CD14-positive monocyte (primary cell): ENCODE measurements at regions not wholly inside any gene's neighbourhood (a gene's known extent, or its start where the extent isn't known, plus 50 kb on each side); places are given as distances from the start of the nearest gene placed in this dataset.

Experiments
- DNase-seq, 3 donors: peaks; one replicate each; pipeline ENCODE4 v3.0.0-alpha.2; 2011 to 2022
- H2AFZ ChIP-seq: 2 replicates; pipeline ENCODE4 v1.6.0; 2012; ENCODE audit warnings: mild to moderate bottlenecking, low read depth, low read length, inconsistent platforms; ENCODE audit not compliant: insufficient read depth, poor library complexity, severe bottlenecking
- H3K27ac ChIP-seq, 2 donors: 1 replicate in 1 of 2; 2 replicates in 1 of 2; pipeline ENCODE4 v1.5.1; 2012 to 2013; ENCODE audit warnings: low read length in 2 of 2, control low read depth in 1 of 2, inconsistent platforms in 1 of 2, low read depth in 1 of 2, mild to moderate bottlenecking in 1 of 2
- H3K27me3 ChIP-seq, 2 donors: one replicate each; pipeline versions ENCODE4 v1.6.0 to v1.6.1; 2011 to 2013; ENCODE audit warnings: low read length in 2 of 2; ENCODE audit not compliant: control insufficient read depth in 2 of 2, insufficient read depth in 2 of 2
- H3K36me3 ChIP-seq, 2 donors: replicated peaks in 1 of 2; 1 replicate in 1 of 2; 2 replicates in 1 of 2; pipeline versions ENCODE4 v1.5.1 to v1.6.1; 2012 to 2013; ENCODE audit warnings: low read length in 2 of 2, control low read depth in 1 of 2, inconsistent platforms in 1 of 2, mild to moderate bottlenecking in 1 of 2; ENCODE audit not compliant: insufficient read depth in 2 of 2, control insufficient read depth in 1 of 2
- H3K4me1 ChIP-seq, 2 donors: 1 replicate in 1 of 2; 2 replicates in 1 of 2; pipeline versions ENCODE4 v1.5.1 to v1.6.1; 2012 to 2013; ENCODE audit warnings: low read length in 2 of 2, control low read depth in 1 of 2, inconsistent platforms in 1 of 2, mild to moderate bottlenecking in 1 of 2, moderate library complexity in 1 of 2; ENCODE audit not compliant: insufficient read depth in 2 of 2, control insufficient read depth in 1 of 2
- H3K4me2 ChIP-seq: replicated peaks from 2 replicates; pipeline ENCODE3; 2012; ENCODE audit warnings: low read length, moderate library complexity, mild to moderate bottlenecking; ENCODE audit not compliant: poor library complexity, severe bottlenecking; ENCODE audit errors: extremely low read depth
- H3K4me3 ChIP-seq, 3 experiments: fragments of 200-600 bp in 1 of 3; sonication (generic) in 1 of 3; replicated peaks in 1 of 3; 1 replicate in 2 of 3; 2 replicates in 1 of 3; pipeline ENCODE4 v1.5.1; 2011 to 2013; ENCODE audit warnings: low read length in 3 of 3, mild to moderate bottlenecking in 3 of 3, control low read depth in 2 of 3, low read depth in 2 of 3, inconsistent platforms in 1 of 3, moderate library complexity in 1 of 3
- H3K79me2 ChIP-seq: 2 replicates; pipeline ENCODE4 v1.6.0; 2012; ENCODE audit warnings: mild to moderate bottlenecking, control low read depth, inconsistent platforms, low read length, moderate library complexity; ENCODE audit not compliant: insufficient read depth
- H3K9ac ChIP-seq: 2 replicates; pipeline ENCODE4 v1.6.0; 2017; ENCODE audit warnings: low read length, mild to moderate bottlenecking; ENCODE audit not compliant: insufficient read depth, poor library complexity, severe bottlenecking
- H3K9me3 ChIP-seq, 2 donors: replicated peaks in 1 of 2; 1 replicate in 1 of 2; 2 replicates in 1 of 2; pipeline versions ENCODE4 v1.5.1 to v1.6.1; 2012 to 2013; ENCODE audit warnings: low read length in 2 of 2, control low read depth in 1 of 2; ENCODE audit not compliant: control insufficient read depth in 1 of 2, insufficient read depth in 1 of 2
- H4K20me1 ChIP-seq: 2 replicates; pipeline ENCODE4 v1.6.0; 2012; ENCODE audit warnings: mild to moderate bottlenecking, low read length, control low read depth, moderate library complexity; ENCODE audit not compliant: insufficient read depth
- H3K27ac Mint-ChIP-seq, 7 donors: one replicate each; pipeline ENCODE4 v1.8.0; 2020; ENCODE audit warnings: mild to moderate bottlenecking in 7 of 7, mixed read lengths in 7 of 7, moderate library complexity in 6 of 7, inconsistent platforms in 2 of 7
- H3K27me3 Mint-ChIP-seq, 3 donors: one replicate each; pipeline ENCODE4 v1.8.0; 2021 to 2022; ENCODE audit warnings: low read depth in 3 of 3, mild to moderate bottlenecking in 3 of 3, mixed read lengths in 3 of 3, moderate library complexity in 3 of 3, inconsistent platforms in 1 of 3
- H3K36me3 Mint-ChIP-seq, 2 donors: one replicate each; pipeline ENCODE4 v1.8.0; 2020; ENCODE audit warnings: mixed read lengths in 2 of 2, inconsistent platforms in 1 of 2, mild to moderate bottlenecking in 1 of 2
- H3K4me1 Mint-ChIP-seq: one replicate; pipeline ENCODE4 v1.8.0; 2020; ENCODE audit warnings: mild to moderate bottlenecking, mixed read lengths
- H3K4me3 Mint-ChIP-seq, 2 donors: one replicate each; pipeline ENCODE4 v1.8.0; 2020; ENCODE audit warnings: mild to moderate bottlenecking in 2 of 2, mixed read lengths in 2 of 2, moderate library complexity in 1 of 2
- H3K9me3 Mint-ChIP-seq, 7 donors: one replicate each; pipeline ENCODE4 v1.8.0; 2020 to 2022; ENCODE audit warnings: mixed read lengths in 7 of 7, mild to moderate bottlenecking in 6 of 7, moderate library complexity in 6 of 7, inconsistent platforms in 2 of 7
- CTCF ChIP-seq: fragments of 200-600 bp; IDR thresholded peaks from one replicate; pipeline ENCODE4 v1.8.0; 2022; ENCODE audit warnings: antibody characterized with exemption, mild to moderate bottlenecking
- WGBS: methylation state at CpG from one replicate; pipeline ENCODE4 v1.1.5; 2013; ENCODE audit warnings: missing lambda C conversion rate; ENCODE audit not compliant: insufficient coverage; 5-methylcytosine and 5-hydroxymethylcytosine counted together
- intact Hi-C, 2 donors: fragments of 100-400 bp; cut with micrococcal nuclease; formaldehyde crosslinking; loops; one replicate each; pipeline versions ENCODE4 v1.15.0 to v1.15.1; 2023

GRCh38 chr10:117457932-117458331, 82.7 kb upstream of the PDZD8 start:
- H3K4me1 Mint-ChIP-seq = peaks cover 62% of the 10 kb centered on the region
- intact Hi-C loops = no loop called here
- Histone ChIP-seq H4K20me1 (no peaks in the 10 kb centered on the region), H3K79me2 (no peaks in the 10 kb centered on the region), H2AFZ (peak overlapping the region; percentile 25), H3K9ac (no peak overlapping the region), H3K27ac (no peak overlapping the region), H3K27me3 (peaks cover 0 to 9% of the 10 kb centered on the region in 2 donors), H3K9me3 (no peaks in the 10 kb centered on the region), H3K4me2 (peak overlapping the region; percentile 62), H3K4me3 (no peak overlapping the region), H3K36me3 (no peaks in the 10 kb centered on the region), H3K4me1 (peaks cover 46 to 54% of the 10 kb centered on the region in 2 donors)
- WGBS = 100% methylated on average over 1 of the region's 8 CpGs
- DNase-seq = no peak
- no peak for TF ChIP-seq CTCF
- H3K36me3 Mint-ChIP-seq = peaks cover 0 to 2% of the 10 kb centered on the region in 2 donors
- H3K27ac Mint-ChIP-seq = no peak overlapping the region
- H3K27me3 Mint-ChIP-seq = peaks cover 3 to 11% (median 6%) of the 10 kb centered on the region in 3 donors
- H3K4me3 Mint-ChIP-seq = peak overlapping the region in 1 of 2 donors; percentile 87
- peaks cover 0 to 9% (median 3%) of the 10 kb centered on the region in 7 donors for H3K9me3 Mint-ChIP-seq

- H3K27me3 ChIP-seq = peaks cover 0 to 9% of the 10 kb centered on the region in 2 donors
- H3K4me1 Mint-ChIP-seq = peaks cover 58% of the 10 kb centered on the region
- peaks cover 46 to 53% of the 10 kb centered on the region in 2 donors for H3K4me1 ChIP-seq
- DNase-seq = peak in 2 of 3 donors; percentile 26 to 36
- H3K4me3 ChIP-seq = peak overlapping the region in 1 of 3 experiments; percentile 56
- intact Hi-C loops = no loop called here
- H3K4me3 Mint-ChIP-seq = peak overlapping the region in 1 of 2 donors; percentile 87
- WGBS = 15% methylated on average over 8 of the region's 11 CpGs
- no peaks in the 10 kb centered on the region for H3K79me2 ChIP-seq
- H3K9me3 ChIP-seq = no peaks in the 10 kb centered on the region
- peaks cover 3 to 11% (median 5%) of the 10 kb centered on the region in 3 donors for H3K27me3 Mint-ChIP-seq
- H3K27ac Mint-ChIP-seq = peak overlapping the region in 4 of 7 donors; percentile 19 to 82 (median 30)
- H3K27ac ChIP-seq = no peak overlapping the region
- no peak overlapping the region for H3K9ac ChIP-seq
- H3K36me3 Mint-ChIP-seq = peaks cover 0 to 2% of the 10 kb centered on the region in 2 donors
- TF ChIP-seq CTCF = no peak
- H4K20me1 ChIP-seq = no peaks in the 10 kb centered on the region
- H3K9me3 Mint-ChIP-seq = peaks cover 0 to 9% (median 3%) of the 10 kb centered on the region in 7 donors
- peak overlapping the region; percentile 25 for H2AFZ ChIP-seq
- no peaks in the 10 kb centered on the region for H3K36me3 ChIP-seq
- H3K4me2 ChIP-seq = peak overlapping the region; percentile 62
Measured at GRCh38 chr10:117457071-117457810, 82.0 kb upstream of the PDZD8 start.
